T-helper 2 cell (primary cell): ENCODE measurements at regions not wholly inside any gene's neighbourhood (a gene's known extent, or its start where the extent isn't known, plus 50 kb on each side); places are given as distances from the start of the nearest gene placed in this dataset.
"Not testable (repeated sequence)": the region's sequence is repeated elsewhere in the genome, so short reads cannot be mapped to it uniquely, and the experiment has no call there.

Experiments used
- DNase-seq, 5 experiments: peaks; one replicate each; pipeline versions ENCODE4 v3.0.0 to v3.0.0-alpha.2; 2012 to 2022

DNA sequence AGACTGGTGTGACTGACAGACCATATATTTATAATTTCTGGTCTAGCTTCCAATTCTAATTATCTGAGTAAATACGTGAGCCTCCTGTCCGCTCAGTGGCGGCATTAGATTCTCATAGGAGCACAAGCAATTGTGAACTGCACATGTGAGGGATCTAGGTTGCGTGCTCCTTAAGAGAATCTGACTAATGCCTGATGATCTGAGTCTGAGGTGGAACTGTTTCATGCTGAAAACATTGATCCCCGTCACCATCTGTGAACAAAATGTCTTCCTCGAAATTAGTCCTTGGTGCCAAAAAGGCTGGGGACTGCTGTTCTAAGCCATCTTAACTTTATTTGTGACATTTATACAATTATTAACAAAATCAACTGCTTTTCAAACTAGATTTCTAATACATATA is 164.7 kb upstream of the MEOX2 start:
- DNase-seq, result no peak

DNA sequence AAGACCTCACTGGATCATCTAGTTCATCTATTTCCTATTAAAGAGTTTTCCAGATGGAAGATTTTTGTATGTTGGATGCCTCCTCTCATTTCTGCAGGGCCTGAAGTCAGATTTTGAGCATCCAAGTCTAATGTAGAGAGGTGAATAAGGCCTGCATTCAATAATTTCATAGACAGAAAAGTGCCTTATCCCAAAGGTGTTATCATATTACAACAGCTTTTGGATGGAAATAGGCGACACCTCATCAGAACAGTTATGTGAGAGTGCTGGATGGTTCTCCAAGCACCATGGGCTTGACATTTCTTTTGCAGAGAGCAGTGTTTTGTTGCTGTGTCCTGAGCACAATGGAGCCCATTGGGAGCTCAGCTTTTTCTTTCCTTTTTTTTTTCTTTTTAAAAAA is 162.4 kb upstream of the MEOX2 start:
- DNase-seq, result no peak

DNA sequence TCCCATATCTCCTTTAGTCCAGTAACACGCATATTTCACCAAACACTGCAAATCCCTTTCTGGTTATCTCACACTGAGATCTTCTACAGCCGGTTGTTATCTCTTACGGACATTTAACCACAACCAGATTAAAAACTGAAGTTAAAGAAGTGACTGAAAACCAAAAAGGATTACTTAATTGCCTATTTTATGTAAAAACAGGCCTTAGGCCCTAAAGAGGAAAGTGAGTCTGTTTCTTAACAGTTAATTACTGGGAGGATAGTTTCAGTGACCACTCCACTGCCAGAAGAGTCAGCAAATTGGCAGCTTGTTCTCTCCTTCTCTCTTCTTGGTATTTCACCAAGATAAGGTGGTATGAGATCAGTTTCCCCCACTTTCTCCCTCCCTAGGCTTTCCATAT is 161.9 kb upstream of the MEOX2 start:
- DNase-seq, result no peak

DNA sequence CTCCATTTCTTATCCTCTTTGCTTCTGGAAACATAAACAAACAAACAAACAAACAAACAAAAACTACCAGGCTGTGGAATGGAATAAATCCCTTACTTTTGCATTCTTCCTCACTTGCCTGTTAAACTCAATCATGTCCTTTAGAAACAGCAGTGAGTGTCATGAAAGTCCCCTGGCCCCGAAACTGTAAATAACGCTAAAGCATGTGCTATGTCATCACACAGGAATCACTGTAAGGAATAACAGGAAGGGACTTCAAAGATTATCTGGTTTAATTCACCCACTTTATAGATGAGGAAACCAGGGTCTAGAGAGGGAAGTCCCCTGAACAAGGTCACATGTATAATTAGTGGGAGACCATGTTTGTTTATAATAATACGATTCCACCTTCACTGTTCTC is 159.4 kb upstream of the MEOX2 start:
- no peak for DNase-seq

DNA sequence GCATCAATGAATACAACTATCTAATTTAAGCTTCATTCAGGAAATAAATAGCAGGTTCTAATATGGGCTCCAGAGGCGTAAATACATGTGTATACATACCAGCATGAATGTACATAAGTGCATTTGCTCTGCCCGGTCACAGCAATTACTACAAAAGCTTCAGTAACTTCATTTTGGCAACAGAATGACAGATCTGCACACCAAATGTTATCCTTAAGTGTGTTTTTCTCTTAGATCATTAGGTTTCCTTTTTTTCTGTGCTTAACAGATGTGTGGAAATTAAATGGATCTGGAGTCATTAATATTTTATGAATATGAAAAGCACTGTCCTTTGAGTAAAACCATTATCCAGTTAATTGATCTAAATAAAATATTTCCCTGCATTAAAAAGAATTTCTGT is 159.0 kb upstream of the MEOX2 start:
- no peak for DNase-seq

DNA sequence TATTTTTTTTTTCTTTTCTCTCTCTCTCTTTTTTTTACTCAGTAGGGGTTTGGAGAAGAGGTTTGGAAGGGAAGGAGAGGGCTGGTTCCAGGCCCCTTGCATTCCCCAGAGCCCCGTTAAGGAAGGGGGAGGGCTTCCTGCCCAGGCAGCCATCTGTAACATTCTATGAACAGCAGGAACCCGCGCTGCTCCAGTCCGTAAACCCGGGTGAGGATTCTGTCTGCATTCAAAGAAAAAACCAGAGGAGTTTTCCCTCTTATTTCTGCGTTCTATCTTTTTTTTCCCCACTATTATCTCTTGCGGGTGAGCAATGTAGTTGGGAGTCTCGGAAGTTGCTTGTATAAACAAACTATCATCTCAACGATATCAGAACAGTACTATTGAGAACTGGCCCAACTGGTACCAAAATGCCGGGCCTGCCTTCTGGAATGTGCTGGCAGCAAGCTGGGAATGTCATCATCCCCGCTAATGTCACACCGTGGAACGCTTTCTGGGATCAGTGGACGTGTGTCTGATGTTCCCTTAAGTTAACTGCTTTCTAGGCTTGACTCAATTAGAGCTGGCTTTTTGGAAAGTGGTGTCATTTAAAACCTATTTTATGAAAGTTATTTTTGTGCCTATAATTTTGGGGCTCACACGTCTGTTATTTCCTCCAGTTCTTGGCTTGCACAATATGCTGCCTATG is 153.1 kb upstream of the MEOX2 start:
- DNase-seq, result no peak

DNA sequence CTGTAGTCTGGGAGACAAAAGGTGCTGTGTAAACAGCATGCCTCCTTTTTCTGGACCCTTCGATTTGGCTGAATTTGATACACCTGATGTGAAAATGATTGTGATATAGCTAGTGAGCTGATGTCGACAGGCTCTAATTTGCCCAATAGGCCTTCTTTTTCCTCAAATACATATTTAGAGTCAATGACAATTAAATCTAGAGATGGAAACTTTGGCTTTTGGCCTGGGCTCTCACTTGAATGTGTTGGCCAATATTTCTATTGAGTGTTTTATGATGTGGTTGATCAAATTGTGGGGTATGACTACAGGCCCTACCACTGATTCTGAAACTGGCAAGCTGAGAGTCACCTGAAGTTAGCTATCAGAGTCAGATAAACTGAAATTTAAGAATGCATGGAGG is 151.8 kb upstream of the MEOX2 start:
- no peak for DNase-seq

DNA sequence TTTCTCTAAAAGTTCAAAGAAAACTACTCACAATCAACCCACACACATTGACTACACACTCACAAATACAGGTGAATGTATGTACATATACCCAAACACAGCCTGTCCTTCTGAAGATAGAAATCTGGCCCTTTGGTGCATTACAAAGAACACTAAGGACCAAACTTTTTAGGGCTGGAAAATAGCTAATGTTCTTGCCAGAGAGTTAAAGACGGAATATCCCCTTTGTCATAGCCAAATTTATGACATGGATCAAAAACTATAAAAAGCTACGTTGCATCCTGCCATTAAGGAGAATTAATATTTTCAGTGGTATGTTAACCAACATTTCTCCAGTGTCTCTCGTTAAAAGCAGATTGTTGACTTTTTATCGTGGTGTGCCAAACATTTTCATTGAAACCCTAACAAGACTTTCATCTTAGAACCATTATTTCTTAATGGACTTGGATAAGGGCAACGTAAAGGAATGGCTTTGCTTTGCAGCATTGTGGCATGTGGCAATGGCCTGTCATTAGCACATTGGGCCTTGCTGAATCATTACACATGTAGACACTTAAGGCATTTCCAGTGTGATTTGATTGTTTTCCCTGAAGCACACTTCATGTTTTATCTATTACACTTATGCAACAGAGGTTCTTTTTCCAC is 150.9 kb upstream of the MEOX2 start:
- no peak for DNase-seq

DNA sequence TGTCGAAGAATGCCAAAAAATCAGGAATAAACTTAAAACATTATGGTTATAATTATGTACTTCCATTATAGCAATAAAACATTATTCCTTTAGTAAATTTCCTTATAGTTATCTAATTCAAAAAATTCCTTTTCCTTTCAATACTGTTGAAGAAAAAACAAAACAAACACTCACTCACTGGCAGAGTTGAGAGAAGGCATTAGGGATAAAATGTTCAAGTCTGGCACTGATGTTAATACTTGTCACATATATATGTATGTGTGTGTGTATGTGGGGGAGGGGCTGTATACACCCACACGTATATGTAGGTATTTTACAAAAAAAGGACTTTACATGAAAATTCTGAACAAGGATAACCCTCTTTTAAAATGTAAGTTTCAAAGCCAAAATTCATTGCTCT is 150.2 kb upstream of the MEOX2 start:
- DNase-seq, result no peak

DNA sequence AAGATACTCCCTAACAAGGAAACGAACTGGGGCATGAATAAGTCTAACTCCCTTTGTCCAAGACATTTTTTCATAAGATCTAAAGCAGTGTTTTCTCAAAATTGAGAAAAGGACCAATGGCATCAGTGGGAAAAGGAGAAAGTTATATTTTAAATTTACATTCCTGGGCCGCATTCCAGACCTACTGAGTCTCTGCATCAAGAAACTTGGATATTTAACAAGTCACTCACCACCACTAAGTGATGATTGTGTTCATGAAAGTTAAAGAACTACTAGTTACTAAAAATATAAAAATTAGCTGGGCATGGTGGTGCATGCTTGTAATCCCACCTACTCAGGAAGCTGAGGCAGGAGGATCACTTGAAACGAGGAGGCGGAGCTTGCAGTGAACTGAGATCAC is 149.6 kb upstream of the MEOX2 start:
- DNase-seq, result no peak

DNA sequence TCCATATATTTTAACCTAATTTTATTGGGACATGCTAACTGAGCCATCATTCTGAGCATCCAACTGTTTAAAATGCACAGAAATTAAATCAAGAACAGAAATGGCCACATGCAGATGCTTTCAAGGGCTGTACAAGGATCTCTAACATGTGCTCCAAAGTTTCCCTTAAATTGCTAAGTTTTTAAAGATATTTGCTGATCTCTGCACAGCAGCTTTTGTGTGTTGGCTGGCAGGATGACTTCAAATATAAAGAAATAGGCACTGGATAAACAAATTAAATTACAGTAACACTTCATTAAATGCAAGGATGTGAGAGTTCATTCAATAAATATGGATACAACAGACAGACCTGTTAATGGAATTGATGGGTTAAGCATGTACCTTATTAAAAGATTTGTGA is 148.0 kb upstream of the MEOX2 start:
- no peak for DNase-seq

DNA sequence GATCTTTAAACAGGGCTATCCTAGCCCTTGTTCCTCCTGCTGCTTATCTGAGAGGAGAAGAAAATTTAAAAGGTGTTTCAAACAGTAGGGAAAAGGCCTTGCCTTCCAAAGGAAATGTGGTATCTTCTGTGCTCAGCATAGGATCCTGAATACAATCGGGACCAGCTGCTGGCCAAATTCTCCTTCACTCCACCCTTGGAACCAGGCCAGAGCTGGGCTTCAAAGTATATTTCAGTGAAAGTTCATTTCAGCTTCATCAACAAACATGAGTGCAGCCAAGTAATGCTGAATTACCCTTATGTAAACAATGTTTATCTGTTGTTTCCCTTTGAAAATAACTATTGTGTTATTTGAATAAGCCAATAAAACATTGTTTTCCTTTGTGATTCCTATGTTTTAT is 146.5 kb upstream of the MEOX2 start:
- DNase-seq, result no peak

DNA sequence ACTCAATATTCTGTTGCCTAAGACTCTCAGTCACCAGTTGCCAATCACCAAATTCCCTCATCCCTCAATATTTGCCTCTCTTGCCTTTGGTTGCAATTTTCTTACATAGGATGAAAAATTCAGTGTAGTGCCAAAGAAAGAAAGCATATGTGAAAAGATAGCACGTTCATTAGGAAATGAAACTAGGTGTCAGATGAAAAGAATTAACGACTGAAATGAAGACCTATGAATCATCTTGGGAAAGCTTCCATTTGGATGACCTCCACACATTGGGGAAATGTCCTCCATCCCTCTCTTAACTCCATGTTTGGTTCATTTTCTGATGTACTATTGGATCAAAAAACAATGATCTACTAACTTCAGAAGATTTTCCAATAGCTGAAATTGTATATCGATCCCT is 145.1 kb upstream of the MEOX2 start:
- DNase-seq, result no peak

DNA sequence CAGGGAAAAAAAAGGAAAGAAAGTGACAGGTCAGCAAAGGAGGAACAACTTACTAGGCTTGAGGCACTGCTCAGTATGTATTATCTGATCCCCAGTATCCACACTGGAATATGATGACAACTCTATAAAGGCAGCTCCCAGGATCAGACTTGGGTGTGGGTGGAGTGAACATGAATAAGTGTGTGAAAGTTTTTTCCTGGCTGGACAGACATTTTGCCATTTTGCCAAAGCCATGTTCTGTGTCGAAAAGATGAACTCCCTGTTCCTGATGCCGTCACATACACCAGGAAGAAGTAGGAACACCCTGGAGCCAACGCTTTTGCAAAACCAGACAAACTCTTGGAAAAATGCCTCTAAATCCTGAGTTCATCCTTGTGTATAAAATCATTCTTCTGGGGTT is 143.2 kb upstream of the MEOX2 start:
- no peak for DNase-seq

DNA sequence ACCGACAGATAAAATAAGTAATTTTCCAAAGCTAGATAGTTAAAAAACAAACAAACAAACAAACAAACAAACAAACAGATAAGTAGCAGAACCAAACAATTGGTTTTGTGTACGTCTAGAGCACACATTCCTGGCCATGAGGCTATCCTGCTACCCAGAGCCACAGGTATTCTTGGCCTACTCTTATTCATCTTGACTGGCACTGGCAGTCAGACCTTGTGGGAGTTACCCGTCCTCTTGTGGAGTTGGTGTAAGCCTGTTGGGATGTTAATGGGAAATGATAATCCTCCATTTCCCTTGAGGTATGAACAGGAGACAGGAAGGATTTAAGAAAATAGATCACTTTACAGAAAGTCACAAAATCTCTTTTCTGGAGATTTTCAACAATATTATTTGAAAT is 142.4 kb upstream of the MEOX2 start:
- no peak for DNase-seq

DNA sequence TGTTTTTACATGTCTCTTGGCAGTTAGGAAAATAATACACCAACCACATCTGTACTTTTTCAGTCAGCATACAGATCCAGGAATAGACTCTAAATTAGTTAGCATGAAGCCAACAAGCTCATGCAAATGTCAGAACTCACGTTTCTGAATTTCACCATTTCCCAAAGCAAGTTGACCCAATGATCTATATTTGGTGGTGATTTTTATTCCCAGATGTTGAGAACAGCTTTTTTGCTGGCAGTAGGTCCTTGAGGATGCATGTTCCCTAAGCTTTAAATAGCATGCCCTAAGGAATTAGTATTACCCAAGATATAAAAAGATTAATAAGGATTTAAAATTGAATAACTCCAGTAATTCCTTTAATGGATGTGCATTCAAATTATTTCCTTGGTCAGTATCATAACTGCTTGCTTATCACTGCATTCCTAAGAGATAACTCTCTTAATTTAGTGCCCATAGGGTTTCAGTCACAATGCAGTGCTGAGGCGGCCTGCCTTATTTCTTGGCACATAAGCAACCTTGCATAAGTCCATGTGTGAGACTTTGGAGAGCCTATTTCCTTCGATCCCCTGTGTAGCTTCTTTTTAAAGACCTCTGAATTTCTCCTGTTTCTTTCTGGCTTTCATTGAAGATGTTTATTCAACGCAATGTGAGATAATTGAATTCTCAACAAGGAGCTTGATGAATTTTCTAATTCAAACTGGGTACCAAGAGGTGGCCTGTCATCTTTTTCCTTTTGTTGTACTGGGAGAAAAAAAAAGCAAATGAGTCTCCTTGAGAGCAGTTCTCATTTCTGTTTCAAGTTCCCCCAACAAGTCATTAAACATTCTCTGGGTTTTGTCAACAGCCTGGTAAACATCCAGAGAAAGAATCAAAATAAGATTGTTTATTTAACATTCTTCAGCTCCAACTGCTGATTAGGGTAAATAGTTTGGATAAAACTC is 135.3 kb upstream of the MEOX2 start:
- DNase-seq, result no peak

DNA sequence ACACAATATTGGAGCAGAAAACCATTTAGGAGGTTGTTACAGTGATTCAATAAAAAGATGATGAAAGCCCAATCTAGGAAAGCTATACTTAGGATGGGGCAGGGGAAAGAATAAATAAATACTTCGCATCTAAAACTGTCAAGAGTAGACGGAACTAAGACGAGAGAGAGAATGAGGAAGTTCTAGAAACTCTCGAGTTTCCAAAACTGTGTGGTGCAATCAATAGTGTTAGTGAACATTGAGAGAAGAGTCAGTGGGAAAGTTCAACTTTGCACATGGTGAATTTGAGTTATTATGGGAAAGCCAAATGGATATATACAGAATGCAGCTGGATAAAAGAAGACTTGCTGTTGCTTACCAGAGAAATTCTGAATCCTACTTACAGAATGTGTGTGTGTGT is 133.8 kb upstream of the MEOX2 start:
- DNase-seq, result no peak

DNA sequence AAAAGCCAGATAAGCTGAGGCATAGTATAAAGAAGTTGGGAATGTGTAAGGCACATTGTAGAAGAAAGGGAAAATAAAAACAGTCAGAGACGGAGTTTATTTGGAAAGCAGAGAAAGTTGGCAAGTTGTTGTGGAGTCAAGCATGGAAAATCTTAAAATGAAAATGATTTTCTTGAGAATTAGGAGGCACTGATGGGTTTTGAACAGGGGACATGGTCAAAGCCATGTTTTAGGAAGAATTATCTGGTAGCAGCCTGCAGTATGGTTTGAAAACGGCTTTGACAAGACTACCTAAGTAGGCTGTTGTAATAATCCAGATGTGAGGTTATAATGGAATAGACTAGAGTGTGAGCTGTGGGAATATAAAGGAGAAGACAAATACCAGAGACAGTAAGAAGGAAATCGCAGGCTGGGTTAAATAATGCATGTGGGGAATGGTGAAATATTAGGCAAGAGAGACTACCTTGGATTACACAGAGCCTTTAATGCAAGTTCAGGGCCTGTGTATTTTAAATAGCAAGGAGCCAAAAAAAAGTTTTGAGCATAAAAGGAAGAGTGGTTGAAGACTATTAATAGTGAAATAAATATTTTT is 130.4 kb upstream of the MEOX2 start:
- no peak for DNase-seq

DNA sequence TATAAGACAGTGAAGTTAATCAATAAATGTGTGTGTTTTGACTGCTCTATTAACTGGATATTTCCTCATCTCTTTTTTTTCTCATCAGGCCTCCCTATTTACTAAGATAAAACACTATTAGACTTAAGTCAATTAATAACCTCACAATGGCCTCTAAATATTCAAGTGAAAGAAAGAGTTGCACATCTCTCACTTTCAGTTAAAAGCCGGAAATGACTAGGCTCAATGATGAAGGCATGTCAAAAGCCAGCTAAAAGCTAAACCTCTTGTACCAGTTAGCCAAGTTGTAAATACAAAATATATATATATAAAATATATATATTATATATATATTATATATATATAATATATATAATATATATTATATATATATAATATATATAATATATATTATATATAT is 127.0 kb upstream of the MEOX2 start:
- no peak for DNase-seq

DNA sequence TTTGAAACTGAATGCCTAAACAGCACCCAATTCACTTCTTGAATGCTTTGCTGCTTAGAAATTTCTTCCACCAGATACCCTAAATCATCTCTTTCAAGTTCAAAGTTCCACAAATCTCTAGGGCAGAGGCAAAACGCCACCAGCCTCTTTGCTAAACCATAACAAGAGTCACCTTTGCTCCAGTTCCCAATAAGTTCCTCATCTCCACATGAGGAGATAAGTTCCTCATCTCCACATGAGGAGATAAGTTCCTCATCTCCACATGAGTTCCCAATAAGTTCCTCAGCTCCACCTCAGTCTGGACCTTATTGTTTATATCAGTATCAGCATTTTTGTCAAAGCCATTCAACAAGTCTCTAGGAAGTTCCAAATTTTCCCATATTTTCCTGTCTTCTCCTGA is 123.9 kb upstream of the MEOX2 start:
- not testable (repeated sequence) for DNase-seq

DNA sequence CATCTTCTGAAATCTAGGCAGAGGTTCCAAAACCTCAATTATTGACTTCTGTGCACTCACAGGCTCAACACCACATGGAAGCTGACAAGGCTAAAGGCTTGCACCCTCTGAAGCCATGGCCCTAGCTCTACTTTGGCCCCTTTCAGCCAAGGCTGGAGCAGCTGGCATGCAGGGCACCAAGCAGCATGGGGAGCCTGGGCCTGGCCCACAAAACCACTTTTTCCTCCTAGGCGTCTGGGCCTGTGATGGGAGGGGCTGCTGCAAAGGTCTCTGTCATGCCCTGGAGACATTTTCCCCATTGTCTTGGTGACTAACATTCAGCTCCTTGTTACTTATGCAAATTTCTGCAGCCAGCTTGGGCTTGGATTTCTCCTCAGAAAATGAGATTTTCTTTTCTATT is 123.5 kb upstream of the MEOX2 start:
- DNase-seq, result not testable (repeated sequence)

DNA sequence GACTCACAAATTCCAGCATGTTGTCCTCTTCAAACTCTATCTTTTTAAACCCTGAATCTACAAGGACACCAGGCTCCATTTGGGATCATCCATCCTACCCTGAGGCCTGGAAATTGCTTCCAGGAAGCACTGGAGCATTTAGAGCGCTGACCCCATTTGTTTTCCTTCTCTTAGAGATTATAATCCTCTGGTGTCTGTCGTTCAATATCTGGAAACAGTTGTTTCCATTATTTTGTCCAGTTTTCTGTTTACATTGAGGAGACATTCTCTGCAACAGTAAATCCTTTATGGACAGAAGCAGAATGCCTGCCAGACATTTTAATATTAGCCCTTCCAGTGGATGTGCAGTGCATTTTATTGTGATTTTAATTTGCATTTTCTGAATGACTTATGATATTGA is 119.4 kb upstream of the MEOX2 start:
- no peak for DNase-seq

DNA sequence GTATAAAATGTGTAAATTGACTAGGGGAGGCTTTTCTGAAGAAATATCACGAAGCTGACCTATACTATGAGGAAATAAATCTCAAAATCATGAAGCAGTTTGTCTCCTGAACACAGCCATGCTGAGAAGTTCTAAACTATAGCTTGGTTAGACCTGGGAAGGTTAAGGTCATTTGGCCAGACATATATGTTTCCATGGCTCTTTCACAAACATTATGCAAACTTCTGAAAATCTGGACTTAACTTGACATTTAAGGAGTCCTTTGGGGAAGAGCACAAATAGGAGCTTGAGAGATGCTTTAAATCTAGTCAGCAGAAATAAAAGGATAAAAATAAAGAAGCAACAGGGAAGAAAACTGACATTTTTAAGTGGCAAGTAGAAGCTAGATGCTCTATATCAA is 115.9 kb upstream of the MEOX2 start:
- no peak for DNase-seq

DNA sequence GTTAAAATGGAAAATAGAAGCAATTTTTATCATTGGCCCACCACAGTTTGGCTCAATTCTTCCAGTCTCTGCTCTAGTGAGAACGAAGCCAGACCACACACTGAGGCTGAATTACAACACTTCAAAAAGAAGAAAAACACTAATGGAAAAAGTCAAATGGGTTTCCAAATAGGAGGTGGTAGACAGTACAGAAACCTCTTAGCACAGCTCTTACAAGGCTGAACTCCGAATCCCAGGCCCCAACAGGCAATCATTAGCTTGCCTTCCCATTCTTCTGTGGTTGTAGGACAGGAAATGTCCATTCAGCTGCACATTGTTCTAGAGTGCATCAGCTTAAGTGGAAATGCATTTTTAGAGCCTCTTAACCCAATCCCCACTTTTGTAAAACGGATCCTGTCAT is 115.1 kb upstream of the MEOX2 start:
- DNase-seq, result no peak
